ENCODE measurements at regions not wholly inside any gene's neighbourhood (a gene's known extent, or its start where the extent isn't known, plus 50 kb on each side); places are given as distances from the start of the nearest gene placed in this dataset.

DNA sequence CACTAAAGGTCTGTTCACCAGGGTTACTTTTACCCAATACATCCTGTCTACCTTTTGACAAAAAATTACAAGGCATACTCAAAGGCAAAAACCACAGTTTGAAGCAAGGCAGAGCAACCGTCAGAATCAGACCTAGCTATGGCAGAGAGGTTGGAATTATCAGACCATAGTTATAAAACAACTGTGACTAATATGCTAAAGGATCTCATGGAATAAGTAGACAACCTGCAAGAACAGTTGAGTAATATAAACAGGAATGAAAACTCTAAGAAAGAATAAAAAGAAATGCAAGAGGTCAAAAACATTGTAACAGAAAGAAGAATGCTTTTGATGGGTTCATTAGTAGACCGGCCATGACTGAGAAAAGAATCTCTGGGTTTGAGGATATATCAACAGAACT, 318.8 kb upstream of the KCNH7 start:
- H3K18ac ChIP-seq (ENCODE audit: low read length), result no peak overlapping the region
- H3K23ac ChIP-seq (ENCODE audit: low read depth, low read length, poor library complexity), result no peak overlapping the region
- H2BK120ac ChIP-seq (ENCODE audit: low read depth, low read length), result no peak overlapping the region
- H3K9ac ChIP-seq (ENCODE audit: low read depth, low read length, poor library complexity), result no peak overlapping the region
- H3K9me3 ChIP-seq (replicated peaks in 1 of 2; ENCODE audit: control insufficient read depth in 2 of 2, insufficient read depth in 1 of 2, low read depth in 1 of 2, low read length in 2 of 2), result no peaks in the 10 kb centered on the region
- no peaks in the 10 kb centered on the region for H3K4me1 ChIP-seq (ENCODE audit: control insufficient read depth in 2 of 2, insufficient read depth in 1 of 2, low read depth in 1 of 2, low read length in 2 of 2)
- WGBS, 2 donors (ENCODE audit: extremely low coverage in 2 of 2, insufficient read length in 2 of 2, insufficient replicate concordance in 1 of 2), result no CpG with 5 or more reads among the region's 2 CpGs
- H3K4me3 ChIP-seq (ENCODE audit: low read length in 2 of 2), result no peak overlapping the region
- no peak overlapping the region for H3K4ac ChIP-seq (ENCODE audit: low read length)
- H3K4me2 ChIP-seq (ENCODE audit: insufficient read depth, low read length, poor library complexity, severe bottlenecking), result no peak overlapping the region
- H3K14ac ChIP-seq (ENCODE audit: low read length), result no peak overlapping the region
- H2AK5ac ChIP-seq (ENCODE audit: low read depth, low read length), result no peak overlapping the region
- H2BK15ac ChIP-seq (ENCODE audit: low read length), result no peak overlapping the region
- H2BK5ac ChIP-seq (ENCODE audit: low read length), result no peak overlapping the region
- no peak overlapping the region for H2AFZ ChIP-seq (ENCODE audit: low read length)
- no peak for DNase-seq (ENCODE audit: low spot score)
- no peak overlapping the region for H3K27ac ChIP-seq (replicated peaks; ENCODE audit: low read length)
- H4K8ac ChIP-seq (ENCODE audit: low read depth, low read length), result no peak overlapping the region
- H3K79me1 ChIP-seq (ENCODE audit: low read depth, low read length), result no peaks in the 10 kb centered on the region
- H3K27me3 ChIP-seq (ENCODE audit: control insufficient read depth in 3 of 3, insufficient read depth in 3 of 3, low read depth in 1 of 3, low read length in 3 of 3), result no peaks in the 10 kb centered on the region
- no peak overlapping the region for H4K91ac ChIP-seq (ENCODE audit: low read depth, low read length, poor library complexity)
- no peak overlapping the region for H2BK12ac ChIP-seq (ENCODE audit: low read length)
- H3K36me3 ChIP-seq (replicated peaks in 1 of 2; ENCODE audit: control insufficient read depth in 2 of 2, insufficient read depth in 2 of 2, low read length in 2 of 2), result no peaks in the 10 kb centered on the region

DNA sequence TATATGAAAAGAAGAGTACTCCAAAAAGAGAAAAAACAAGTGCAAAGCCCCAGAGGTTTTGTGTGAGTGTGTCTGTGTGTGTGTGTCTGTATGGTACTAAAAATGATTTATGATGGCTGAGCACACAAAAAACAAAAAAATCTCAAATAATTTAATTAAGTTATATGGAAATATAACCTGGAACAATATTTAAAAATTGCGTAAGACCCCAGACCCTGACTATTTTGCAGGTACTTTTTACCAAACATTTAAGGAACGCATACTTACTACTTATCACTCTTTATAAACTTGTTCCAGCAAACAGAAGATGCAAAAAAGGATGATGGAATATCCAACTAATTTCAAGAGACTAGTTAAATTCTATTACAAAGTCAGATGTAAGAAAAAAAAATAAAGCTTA, 317.4 kb upstream of the KCNH7 start:
- Histone ChIP-seq H3K4me2 (ENCODE audit: insufficient read depth, low read length, poor library complexity, severe bottlenecking) (no peak overlapping the region), H3K36me3 (replicated peaks in 1 of 2; ENCODE audit: control insufficient read depth in 2 of 2, insufficient read depth in 2 of 2, low read length in 2 of 2) (no peaks in the 10 kb centered on the region), H3K9ac (ENCODE audit: low read depth, low read length, poor library complexity) (no peak overlapping the region), H2BK15ac (ENCODE audit: low read length) (no peak overlapping the region), H3K27ac (replicated peaks; ENCODE audit: low read length) (no peak overlapping the region), H3K4me1 (ENCODE audit: control insufficient read depth in 2 of 2, insufficient read depth in 1 of 2, low read depth in 1 of 2, low read length in 2 of 2) (no peaks in the 10 kb centered on the region), H2BK12ac (ENCODE audit: low read length) (no peak overlapping the region), H4K8ac (ENCODE audit: low read depth, low read length) (no peak overlapping the region), H4K91ac (ENCODE audit: low read depth, low read length, poor library complexity) (no peak overlapping the region), H2BK5ac (ENCODE audit: low read length) (no peak overlapping the region), H2AK5ac (ENCODE audit: low read depth, low read length) (no peak overlapping the region), H2AFZ (ENCODE audit: low read length) (no peak overlapping the region), H3K4me3 (ENCODE audit: low read length in 2 of 2) (no peak overlapping the region), H3K27me3 (ENCODE audit: control insufficient read depth in 3 of 3, insufficient read depth in 3 of 3, low read depth in 1 of 3, low read length in 3 of 3) (no peaks in the 10 kb centered on the region), H3K14ac (ENCODE audit: low read length) (no peak overlapping the region), H2BK120ac (ENCODE audit: low read depth, low read length) (no peak overlapping the region), H3K18ac (ENCODE audit: low read length) (no peak overlapping the region), H3K79me1 (ENCODE audit: low read depth, low read length) (no peaks in the 10 kb centered on the region), H3K9me3 (replicated peaks in 1 of 2; ENCODE audit: control insufficient read depth in 2 of 2, insufficient read depth in 1 of 2, low read depth in 1 of 2, low read length in 2 of 2) (no peaks in the 10 kb centered on the region), H3K23ac (ENCODE audit: low read depth, low read length, poor library complexity) (no peak overlapping the region), H3K4ac (ENCODE audit: low read length) (no peak overlapping the region)
- DNase-seq (ENCODE audit: low spot score), result no peak
- WGBS, 2 donors (ENCODE audit: extremely low coverage in 2 of 2, insufficient read length in 2 of 2, insufficient replicate concordance in 1 of 2), result no CpG with 5 or more reads among the region's 2 CpGs

DNA sequence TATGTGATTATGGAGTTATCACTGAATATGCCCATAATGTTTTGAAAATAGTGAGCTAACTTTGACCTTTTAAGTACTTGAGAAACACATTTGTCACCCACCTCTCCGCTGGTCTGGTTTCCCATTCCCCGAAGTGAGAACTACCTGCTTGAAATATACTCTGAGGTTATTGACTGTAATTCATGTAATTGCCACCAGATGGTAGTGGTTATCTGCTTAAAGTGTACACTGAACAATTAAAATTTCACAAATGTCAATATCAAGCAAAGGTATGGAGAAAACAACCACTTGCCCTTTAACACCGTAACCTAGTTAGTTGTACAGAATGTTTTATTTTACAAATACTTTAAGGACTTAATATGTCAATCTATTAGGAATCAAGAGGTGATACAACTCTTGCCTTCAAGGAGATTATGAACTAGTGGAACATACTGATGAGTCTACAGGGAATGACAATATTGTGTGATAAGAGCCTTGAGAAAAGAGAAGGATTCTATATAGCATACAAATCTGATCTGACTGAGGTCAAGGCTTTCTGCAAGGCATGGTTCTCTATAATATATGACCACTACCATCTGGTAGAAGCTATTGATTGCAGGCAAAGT, 316.8 kb upstream of the KCNH7 start:
- H3K4ac ChIP-seq (ENCODE audit: low read length), result no peak overlapping the region
- H4K91ac ChIP-seq (ENCODE audit: low read depth, low read length, poor library complexity), result no peak overlapping the region
- H3K27me3 ChIP-seq (ENCODE audit: control insufficient read depth in 3 of 3, insufficient read depth in 3 of 3, low read depth in 1 of 3, low read length in 3 of 3), result no peaks in the 10 kb centered on the region
- no peaks in the 10 kb centered on the region for H3K9me3 ChIP-seq (replicated peaks in 1 of 2; ENCODE audit: control insufficient read depth in 2 of 2, insufficient read depth in 1 of 2, low read depth in 1 of 2, low read length in 2 of 2)
- H2AFZ ChIP-seq (ENCODE audit: low read length), result no peak overlapping the region
- no peak overlapping the region for H3K4me3 ChIP-seq (ENCODE audit: low read length in 2 of 2)
- no peak overlapping the region for H2BK12ac ChIP-seq (ENCODE audit: low read length)
- H3K27ac ChIP-seq (replicated peaks; ENCODE audit: low read length), result no peak overlapping the region
- no peaks in the 10 kb centered on the region for H3K36me3 ChIP-seq (replicated peaks in 1 of 2; ENCODE audit: control insufficient read depth in 2 of 2, insufficient read depth in 2 of 2, low read length in 2 of 2)
- no peak overlapping the region for H2BK15ac ChIP-seq (ENCODE audit: low read length)
- WGBS, 2 donors (ENCODE audit: extremely low coverage in 2 of 2, insufficient read length in 2 of 2, insufficient replicate concordance in 1 of 2), result no CpG with 5 or more reads among the region's 3 CpGs
- no peak overlapping the region for H3K14ac ChIP-seq (ENCODE audit: low read length)
- H3K4me2 ChIP-seq (ENCODE audit: insufficient read depth, low read length, poor library complexity, severe bottlenecking), result no peak overlapping the region
- no peak overlapping the region for H3K23ac ChIP-seq (ENCODE audit: low read depth, low read length, poor library complexity)
- H3K79me1 ChIP-seq (ENCODE audit: low read depth, low read length), result no peaks in the 10 kb centered on the region
- H3K9ac ChIP-seq (ENCODE audit: low read depth, low read length, poor library complexity), result no peak overlapping the region
- no peaks in the 10 kb centered on the region for H3K4me1 ChIP-seq (ENCODE audit: control insufficient read depth in 2 of 2, insufficient read depth in 1 of 2, low read depth in 1 of 2, low read length in 2 of 2)
- no peak overlapping the region for H2BK5ac ChIP-seq (ENCODE audit: low read length)
- H2AK5ac ChIP-seq (ENCODE audit: low read depth, low read length), result no peak overlapping the region
- H4K8ac ChIP-seq (ENCODE audit: low read depth, low read length), result no peak overlapping the region
- peak; percentile 43 for DNase-seq (ENCODE audit: low spot score)
- H2BK120ac ChIP-seq (ENCODE audit: low read depth, low read length), result no peak overlapping the region
- H3K18ac ChIP-seq (ENCODE audit: low read length), result no peak overlapping the region

DNA sequence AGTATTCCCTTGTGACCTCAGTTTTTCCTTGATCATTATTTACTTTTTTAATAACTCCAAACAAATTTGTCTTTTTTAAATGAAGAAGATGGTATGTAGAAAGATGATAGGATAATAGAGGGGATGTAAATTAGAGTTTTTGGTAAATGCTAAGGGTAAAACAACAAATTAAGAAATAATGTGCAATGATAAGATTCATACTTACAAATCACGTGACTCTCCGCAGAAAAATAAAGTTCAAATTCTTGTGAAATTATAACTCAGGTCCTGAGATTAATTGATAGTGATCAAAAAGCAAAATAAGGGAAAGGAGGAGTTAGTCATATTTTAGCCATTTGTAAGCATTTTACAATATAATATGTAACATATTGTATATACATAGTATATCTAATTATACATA, 304.1 kb upstream of the KCNH7 start:
- no peak overlapping the region for H2BK120ac ChIP-seq (ENCODE audit: low read depth, low read length)
- H3K4me2 ChIP-seq (ENCODE audit: insufficient read depth, low read length, poor library complexity, severe bottlenecking), result no peak overlapping the region
- no peak overlapping the region for H4K8ac ChIP-seq (ENCODE audit: low read depth, low read length)
- H3K79me1 ChIP-seq (ENCODE audit: low read depth, low read length), result no peaks in the 10 kb centered on the region
- H2BK5ac ChIP-seq (ENCODE audit: low read length), result no peak overlapping the region
- no peaks in the 10 kb centered on the region for H3K4me1 ChIP-seq (ENCODE audit: control insufficient read depth in 2 of 2, insufficient read depth in 1 of 2, low read depth in 1 of 2, low read length in 2 of 2)
- no CpG with 5 or more reads among the region's 2 CpGs for WGBS, 2 donors (ENCODE audit: extremely low coverage in 2 of 2, insufficient read length in 2 of 2, insufficient replicate concordance in 1 of 2)
- H3K14ac ChIP-seq (ENCODE audit: low read length), result no peak overlapping the region
- no peak for DNase-seq (ENCODE audit: low spot score)
- no peak overlapping the region for H3K27ac ChIP-seq (replicated peaks; ENCODE audit: low read length)
- no peak overlapping the region for H3K4me3 ChIP-seq (ENCODE audit: low read length in 2 of 2)
- no peaks in the 10 kb centered on the region for H3K27me3 ChIP-seq (ENCODE audit: control insufficient read depth in 3 of 3, insufficient read depth in 3 of 3, low read depth in 1 of 3, low read length in 3 of 3)
- no peak overlapping the region for H2BK12ac ChIP-seq (ENCODE audit: low read length)
- no peak overlapping the region for H3K9ac ChIP-seq (ENCODE audit: low read depth, low read length, poor library complexity)
- no peak overlapping the region for H3K4ac ChIP-seq (ENCODE audit: low read length)
- H2BK15ac ChIP-seq (ENCODE audit: low read length), result no peak overlapping the region
- no peak overlapping the region for H2AFZ ChIP-seq (ENCODE audit: low read length)
- H3K18ac ChIP-seq (ENCODE audit: low read length), result no peak overlapping the region
- no peaks in the 10 kb centered on the region for H3K36me3 ChIP-seq (replicated peaks in 1 of 2; ENCODE audit: control insufficient read depth in 2 of 2, insufficient read depth in 2 of 2, low read length in 2 of 2)
- H3K23ac ChIP-seq (ENCODE audit: low read depth, low read length, poor library complexity), result no peak overlapping the region
- no peak overlapping the region for H2AK5ac ChIP-seq (ENCODE audit: low read depth, low read length)
- peaks cover 2 to 5% of the 10 kb centered on the region in 2 donors for H3K9me3 ChIP-seq (replicated peaks in 1 of 2; ENCODE audit: control insufficient read depth in 2 of 2, insufficient read depth in 1 of 2, low read depth in 1 of 2, low read length in 2 of 2)
- H4K91ac ChIP-seq (ENCODE audit: low read depth, low read length, poor library complexity), result no peak overlapping the region
